ENCODE measurements at regions not wholly inside any gene's neighbourhood (a gene's known extent, or its start where the extent isn't known, plus 50 kb on each side); places are given as distances from the start of the nearest gene placed in this dataset.
"Not testable (repeated sequence)": the region's sequence is repeated elsewhere in the genome, so short reads cannot be mapped to it uniquely, and the experiment has no call there.

DNA sequence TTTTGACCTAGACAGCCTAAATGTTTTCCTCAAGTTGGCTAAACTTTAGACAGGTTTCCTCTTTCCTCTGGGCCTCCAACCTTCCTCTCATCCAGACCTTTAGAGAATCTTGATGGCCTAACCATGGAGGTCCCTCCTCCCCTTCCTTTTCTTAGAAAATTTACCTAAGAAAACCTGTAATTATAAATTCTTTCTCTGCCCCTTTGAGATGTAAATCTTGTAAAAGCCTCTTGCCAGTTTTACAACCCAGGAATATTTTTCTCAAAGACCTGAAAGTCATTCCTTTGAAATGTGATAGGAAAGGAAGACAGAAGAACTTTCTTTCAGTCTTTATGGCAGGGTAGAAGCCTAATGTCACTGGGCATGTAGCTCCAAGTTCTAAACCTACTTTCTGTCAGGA, 1752.6 kb upstream of the C9orf72 start:
- no peak for DNase-seq (ENCODE audit: low read depth in 2 of 2)

- no peak for DNase-seq (ENCODE audit: low read depth in 2 of 2)
Observed at GRCh38 chr9:29332789-29333188, 1759.5 kb upstream of the C9orf72 start.

GRCh38 chr9:29336281-29336680, 1763.0 kb upstream of the C9orf72 start:
- no peak for DNase-seq (ENCODE audit: low read depth in 2 of 2)

- no peak for DNase-seq (ENCODE audit: low read depth in 2 of 2)
Observed at GRCh38 chr9:29339387-29339786, 1766.1 kb upstream of the C9orf72 start.

- DNase-seq (ENCODE audit: low read depth in 2 of 2): no peak
Observed at GRCh38 chr9:29348999-29349398, 1775.7 kb upstream of the C9orf72 start.

DNA sequence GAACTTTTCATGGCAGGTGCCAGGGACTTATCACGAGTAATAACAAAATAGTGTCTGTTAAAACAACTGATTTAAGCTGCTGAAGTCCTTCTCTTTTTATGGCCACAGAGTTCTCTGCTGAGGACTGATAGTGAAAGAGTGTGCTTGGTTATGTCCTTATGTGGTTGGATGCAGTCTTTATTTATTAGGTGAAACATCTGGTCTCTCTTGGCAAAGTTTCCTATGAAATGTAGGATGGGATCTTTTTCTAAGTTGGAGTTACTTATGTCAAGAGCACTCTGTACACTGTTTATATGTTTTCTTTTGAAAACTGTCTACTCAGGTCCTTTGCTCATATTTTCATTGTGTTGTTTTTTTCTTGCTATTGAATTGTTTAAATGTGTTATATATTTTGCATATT, 1816.1 kb upstream of the C9orf72 start:
- DNase-seq (ENCODE audit: low read depth in 2 of 2): no peak

GRCh38 chr9:29390859-29391258, 1817.6 kb upstream of the C9orf72 start:
- no peak for DNase-seq (ENCODE audit: low read depth in 2 of 2)

DNA sequence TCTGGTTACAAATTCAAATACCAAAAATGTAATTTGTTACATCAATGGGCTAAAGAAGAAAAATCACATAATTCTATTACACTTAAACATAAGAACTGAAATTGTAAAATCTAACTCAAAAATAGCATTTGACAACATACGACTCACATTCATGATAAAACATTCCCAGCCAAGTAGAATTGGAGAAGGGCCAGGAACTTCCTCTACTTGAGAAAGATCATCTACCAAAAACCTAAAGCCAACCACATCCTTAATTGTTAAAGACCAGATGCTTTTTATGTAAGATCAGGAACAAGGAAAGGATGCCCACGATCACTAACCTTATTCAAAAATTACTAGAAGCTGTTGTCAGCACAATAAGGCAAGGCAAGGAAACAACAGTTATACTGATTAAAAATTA, 1819.8 kb upstream of the C9orf72 start:
- DNase-seq (ENCODE audit: low read depth in 2 of 2): no peak

- DNase-seq (ENCODE audit: low read depth in 2 of 2): no peak
Observed at GRCh38 chr9:29394855-29395254, 1821.6 kb upstream of the C9orf72 start.

- DNase-seq (ENCODE audit: low read depth in 2 of 2): no peak
Observed at GRCh38 chr9:29397148-29397547, 1823.9 kb upstream of the C9orf72 start.

- DNase-seq (ENCODE audit: low read depth in 2 of 2): no peak
Observed at GRCh38 chr9:29416204-29416603, 1842.9 kb upstream of the C9orf72 start.

GRCh38 chr9:29422438-29422837, 1849.2 kb upstream of the C9orf72 start:
- no peak for DNase-seq (ENCODE audit: low read depth in 2 of 2)

- DNase-seq (ENCODE audit: low read depth in 2 of 2): no peak
Observed at GRCh38 chr9:29432191-29432590, 1858.9 kb upstream of the C9orf72 start.

GRCh38 chr9:29432656-29433055, 1859.4 kb upstream of the C9orf72 start:
- not testable (repeated sequence) for DNase-seq (ENCODE audit: low read depth in 2 of 2)

DNA sequence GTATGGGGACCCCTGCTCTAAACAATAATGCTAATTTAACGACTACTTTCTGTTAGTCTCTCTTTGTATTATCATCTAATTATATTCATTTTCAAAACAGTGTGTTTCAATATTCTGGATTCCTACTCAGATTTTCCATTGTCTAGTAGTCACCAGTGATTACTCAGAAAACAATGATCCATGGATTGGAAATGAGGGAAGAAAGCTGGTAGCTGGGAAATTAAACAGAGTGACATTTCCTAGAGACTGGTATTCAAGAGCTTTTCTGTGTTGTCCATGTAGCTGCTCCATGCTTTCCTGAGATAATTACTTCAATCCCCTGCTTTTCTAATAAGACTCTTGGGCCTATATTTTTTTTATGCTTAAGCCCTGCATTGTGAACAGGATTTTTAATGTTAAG, 1862.1 kb upstream of the C9orf72 start:
- no peak for DNase-seq (ENCODE audit: low read depth in 2 of 2)

DNA sequence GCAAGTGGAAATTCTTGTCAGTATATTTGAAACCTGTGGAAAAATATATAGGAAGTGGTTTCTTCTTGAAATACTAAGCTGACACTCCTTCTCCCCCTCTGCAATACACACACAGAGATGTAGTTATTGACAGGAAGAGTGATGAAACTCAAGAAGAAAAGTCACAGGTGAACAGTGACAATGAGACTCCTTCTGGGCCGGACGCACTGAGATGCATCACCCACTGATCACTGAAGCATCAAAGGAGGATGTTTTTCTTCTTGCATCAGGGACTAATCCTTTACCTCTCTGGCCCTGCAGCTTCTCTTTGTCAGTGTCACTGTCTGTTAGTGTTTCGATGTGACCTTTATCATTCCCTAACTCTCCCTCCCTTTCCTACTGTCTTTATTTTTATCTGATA, 1864.2 kb upstream of the C9orf72 start:
- DNase-seq (ENCODE audit: low read depth in 2 of 2): no peak

GRCh38 chr9:29439961-29440360, 1866.7 kb upstream of the C9orf72 start:
- no peak for DNase-seq (ENCODE audit: low read depth in 2 of 2)

DNA sequence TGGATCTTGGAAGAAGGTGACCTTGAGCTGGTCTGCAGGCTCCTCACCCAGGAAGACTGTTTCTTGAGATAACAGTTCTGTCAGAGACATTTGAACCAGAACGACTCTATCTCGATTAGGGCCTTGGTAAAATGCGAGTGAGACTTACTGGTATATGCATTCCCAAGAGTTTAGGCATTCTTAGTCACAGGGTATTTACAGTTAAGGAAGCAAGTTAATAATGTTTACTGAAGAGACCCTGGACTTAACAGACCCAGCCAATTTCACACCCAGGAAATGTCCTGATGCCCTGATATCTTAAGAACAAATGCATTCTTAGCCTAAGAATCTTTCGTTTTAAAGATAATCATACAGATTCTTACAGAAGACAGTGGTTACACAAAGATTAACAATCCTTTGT, 1867.2 kb upstream of the C9orf72 start:
- no peak for DNase-seq (ENCODE audit: low read depth in 2 of 2)

- DNase-seq (ENCODE audit: low read depth in 2 of 2): no peak
Observed at GRCh38 chr9:29445751-29446150, 1872.5 kb upstream of the C9orf72 start.

DNA sequence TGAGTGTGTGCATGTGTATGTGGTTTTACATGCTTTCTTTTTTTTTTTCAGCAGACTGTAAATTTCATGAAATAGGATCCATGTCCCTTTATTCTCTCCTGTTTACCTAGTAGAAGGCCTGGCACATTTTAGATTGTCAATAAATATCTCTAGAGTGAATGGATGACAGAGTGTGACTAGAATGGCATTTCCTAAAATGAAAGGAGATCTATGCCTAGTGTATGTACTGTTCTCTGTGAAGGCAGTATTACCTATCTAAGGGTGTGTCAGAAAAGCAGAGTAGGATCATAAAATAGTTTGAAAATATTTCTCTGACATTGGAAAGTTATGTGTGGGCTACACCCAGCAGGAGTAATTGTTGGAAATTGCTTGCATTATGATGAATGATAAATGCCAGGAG, 1876.0 kb upstream of the C9orf72 start:
- no peak for DNase-seq (ENCODE audit: low read depth in 2 of 2)

DNA sequence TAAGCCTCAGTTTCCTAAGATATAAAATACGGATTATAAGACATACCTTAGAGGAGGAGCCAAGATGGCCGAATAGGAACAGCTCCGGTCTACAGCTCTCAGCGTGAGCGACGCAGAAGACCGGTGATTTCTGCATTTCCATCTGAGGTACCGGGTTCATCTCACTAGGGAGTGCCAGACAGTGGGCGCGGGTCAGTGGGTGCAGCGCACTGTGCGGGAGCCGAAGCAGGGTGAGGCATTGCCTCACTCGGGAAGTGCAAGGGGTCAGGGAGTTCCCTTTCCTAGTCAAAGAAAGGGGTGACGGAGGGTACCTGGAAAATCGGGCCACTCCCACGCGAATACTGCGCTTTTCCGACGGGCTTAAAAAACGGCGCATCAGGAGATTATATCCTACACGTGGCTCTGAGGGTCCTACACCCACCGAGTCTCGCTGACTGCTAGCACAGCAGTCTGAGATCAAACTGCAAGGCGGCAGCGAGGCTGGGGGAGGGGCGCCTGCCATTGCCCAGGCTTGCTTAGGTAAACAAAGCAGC, 1877.1 kb upstream of the C9orf72 start:
- not testable (repeated sequence) for DNase-seq (ENCODE audit: low read depth in 2 of 2)

DNA sequence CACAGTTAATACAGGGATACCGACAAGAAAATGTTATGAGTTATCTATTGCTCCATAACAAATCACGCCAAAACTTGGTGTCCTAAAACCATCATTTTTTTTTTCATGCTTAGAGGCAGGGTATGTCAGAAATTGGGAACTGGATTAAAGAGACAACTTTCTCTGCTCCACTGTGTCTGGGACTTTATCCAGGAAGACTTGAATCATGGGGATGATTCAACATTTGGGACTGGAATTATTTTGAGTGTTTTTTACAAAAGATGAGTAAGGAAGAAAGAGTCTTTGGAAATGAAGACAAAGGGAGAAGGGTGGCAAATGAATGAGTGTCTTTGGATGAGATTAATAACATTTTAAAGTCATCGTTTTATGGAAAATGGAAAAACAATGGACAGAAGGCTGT, 1883.7 kb upstream of the C9orf72 start:
- DNase-seq (ENCODE audit: low read depth in 2 of 2): no peak

DNA sequence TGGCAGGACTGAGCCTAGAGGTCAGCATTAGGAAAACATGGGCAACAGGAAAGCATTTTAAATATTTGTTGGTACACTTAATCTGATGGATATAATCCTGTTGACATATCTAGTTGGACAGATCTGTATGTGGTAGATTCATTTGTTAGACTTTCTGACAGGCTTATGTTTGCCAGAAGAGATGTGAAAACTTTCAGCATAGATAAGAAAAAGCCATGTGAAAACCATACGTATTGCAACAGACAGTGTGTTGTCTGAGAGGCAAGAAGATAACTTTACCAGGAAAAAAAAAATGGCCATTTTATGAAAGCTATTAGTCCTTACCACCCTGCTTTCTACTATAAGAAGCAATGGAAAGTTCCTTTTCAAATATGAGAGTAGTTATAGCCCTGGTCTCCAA, 1902.2 kb upstream of the C9orf72 start:
- no peak for DNase-seq (ENCODE audit: low read depth in 2 of 2)

- no peak for DNase-seq (ENCODE audit: low read depth in 2 of 2)
Observed at GRCh38 chr9:29511680-29512079, 1938.4 kb upstream of the C9orf72 start.

DNA sequence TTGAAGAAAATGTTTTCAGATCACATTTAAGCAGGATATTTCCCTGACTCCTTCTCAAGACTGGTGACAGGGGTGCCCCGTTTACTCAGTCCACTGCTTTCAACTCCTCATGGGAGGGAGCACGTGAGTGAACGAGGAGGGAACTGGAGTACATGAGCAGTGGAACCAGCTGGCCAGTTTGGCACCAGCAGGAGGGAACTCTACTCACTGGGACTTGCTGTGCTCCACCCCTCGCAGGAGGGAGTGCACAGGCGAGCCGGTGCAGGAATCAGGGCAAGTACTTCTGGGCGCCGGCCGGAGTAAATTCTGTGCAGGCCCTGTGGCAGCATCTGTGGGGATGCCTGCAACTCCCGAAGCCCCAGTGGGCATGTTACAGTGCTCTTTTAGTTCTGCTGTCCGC, 1941.1 kb upstream of the C9orf72 start:
- DNase-seq (ENCODE audit: low read depth in 2 of 2): no peak
